ENCODE measurements at regions not wholly inside any gene's neighbourhood (a gene's known extent, or its start where the extent isn't known, plus 50 kb on each side); places are given as distances from the start of the nearest gene placed in this dataset.
"Not testable (repeated sequence)": the region's sequence is repeated elsewhere in the genome, so short reads cannot be mapped to it uniquely, and the experiment has no call there.

GRCh38 chr7:39758234-39758970 lies 135.0 kb downstream of the RALA start:
- Histone ChIP-seq H3K9me3 (no peaks in the 10 kb centered on the region), H3K4me1 (no peaks in the 10 kb centered on the region), H3K36me3 (no peaks in the 10 kb centered on the region), H3K27me3 (no peaks in the 10 kb centered on the region), H3K4me3 (ENCODE audit: low read depth, low read length) (no peak overlapping the region)
- TF ChIP-seq CTCF (IDR thresholded peaks at IDR 0.05; ENCODE audit: low read depth, low read length) = no peak
- DNase-seq = no peak

GRCh38 chr7:39761449-39761848 lies 138.1 kb downstream of the RALA start:
- no peaks in the 10 kb centered on the region for H3K27me3 ChIP-seq
- H3K36me3 ChIP-seq = no peaks in the 10 kb centered on the region
- no peak for DNase-seq
- no peak overlapping the region for H3K4me3 ChIP-seq (ENCODE audit: low read depth, low read length)
- 0 out of 2 replicates have a peak, but pooled peaks cover 2% of the 10 kb centered on the region for H3K4me1 ChIP-seq
- H3K9me3 ChIP-seq = no peaks in the 10 kb centered on the region
- no peak for TF ChIP-seq CTCF (IDR thresholded peaks at IDR 0.05; ENCODE audit: low read depth, low read length)

GRCh38 chr7:39762466-39762865 lies 139.1 kb downstream of the RALA start:
- not testable (repeated sequence) for DNase-seq

GRCh38 chr7:39762881-39763280 lies 139.5 kb downstream of the RALA start:
- H3K9me3 ChIP-seq; H3K4me3 ChIP-seq (ENCODE audit: low read depth, low read length); H3K4me1 ChIP-seq; H3K27me3 ChIP-seq; H3K36me3 ChIP-seq; DNase-seq: not testable (repeated sequence)

More at GRCh38 chr7:39762466-39762865, 139.1 kb downstream of the RALA start:
- H3K36me3 ChIP-seq; H3K27me3 ChIP-seq; H3K9me3 ChIP-seq; H3K4me1 ChIP-seq; H3K4me3 ChIP-seq (ENCODE audit: low read depth, low read length): not testable (repeated sequence)

- not testable (repeated sequence) for H3K27me3 ChIP-seq; H3K9me3 ChIP-seq; H3K36me3 ChIP-seq; H3K4me3 ChIP-seq (ENCODE audit: low read depth, low read length); DNase-seq; H3K4me1 ChIP-seq
Observed at GRCh38 chr7:39765833-39766232, 142.5 kb downstream of the RALA start.

GRCh38 chr7:39768439-39768838 lies 145.1 kb downstream of the RALA start:
- not testable (repeated sequence) for H3K27me3 ChIP-seq; DNase-seq; H3K4me1 ChIP-seq; H3K9me3 ChIP-seq; H3K4me3 ChIP-seq (ENCODE audit: low read depth, low read length); H3K36me3 ChIP-seq

- not testable (repeated sequence) for H3K9me3 ChIP-seq; H3K4me3 ChIP-seq (ENCODE audit: low read depth, low read length); H3K4me1 ChIP-seq; DNase-seq; H3K27me3 ChIP-seq; H3K36me3 ChIP-seq
Observed at GRCh38 chr7:39774341-39774851, 151.0 kb downstream of the RALA start.

GRCh38 chr7:39781557-39781956 lies 158.2 kb downstream of the RALA start:
- H3K9me3 ChIP-seq; H3K27me3 ChIP-seq; H3K4me1 ChIP-seq; H3K4me3 ChIP-seq (ENCODE audit: low read depth, low read length); DNase-seq; H3K36me3 ChIP-seq: not testable (repeated sequence)

- not testable (repeated sequence) for H3K27me3 ChIP-seq; H3K4me3 ChIP-seq (ENCODE audit: low read depth, low read length); H3K4me1 ChIP-seq; H3K9me3 ChIP-seq; H3K36me3 ChIP-seq; DNase-seq
Observed at GRCh38 chr7:39786440-39786839, 163.1 kb downstream of the RALA start.

GRCh38 chr7:39791035-39791434 lies 159.0 kb upstream of the CDK13 start:
- H3K4me3 ChIP-seq (ENCODE audit: low read depth, low read length); DNase-seq; H3K36me3 ChIP-seq; H3K4me1 ChIP-seq; H3K27me3 ChIP-seq; H3K9me3 ChIP-seq: not testable (repeated sequence)
